ENCODE measurements at regions not wholly inside any gene's neighbourhood (a gene's known extent, or its start where the extent isn't known, plus 50 kb on each side); places are given as distances from the start of the nearest gene placed in this dataset.

DNA sequence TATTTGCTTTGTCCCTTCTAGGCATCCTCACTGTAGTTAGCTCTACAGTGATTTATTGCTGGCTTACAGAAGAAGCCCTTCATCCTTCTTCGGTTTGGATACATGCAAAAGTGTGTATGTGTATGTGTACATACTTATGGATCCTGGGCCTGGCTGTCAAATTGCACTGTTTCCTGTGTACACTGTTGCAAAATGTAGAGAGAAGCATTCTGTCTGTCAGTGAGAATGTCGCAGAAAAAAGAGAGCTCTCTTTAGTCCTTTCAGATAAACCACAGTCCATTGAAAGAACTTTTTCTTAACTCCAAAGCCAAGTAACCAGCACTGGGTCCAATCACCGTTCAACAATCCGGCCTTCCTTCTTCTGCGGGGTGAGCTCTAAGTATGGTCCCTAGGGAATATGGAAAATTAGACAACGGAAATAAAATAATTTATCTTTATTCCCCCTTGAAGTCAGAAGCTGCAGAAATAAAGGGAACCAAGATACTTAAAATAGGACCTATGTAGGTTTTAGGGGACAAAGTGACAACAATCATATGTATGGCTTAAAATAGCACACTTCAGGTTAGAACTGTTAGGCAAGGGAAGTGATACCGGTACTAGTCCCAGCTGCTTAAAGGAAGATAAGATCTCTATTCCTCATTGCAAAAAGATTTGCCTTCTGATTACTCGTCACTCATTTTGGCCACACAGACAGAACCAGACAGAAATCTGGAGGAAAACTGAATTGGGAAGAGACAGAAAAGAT is 107.0 kb downstream of the CD83 start:
- TF ChIP-seq CTCF (IDR thresholded peaks at IDR 0.05; ENCODE audit: insufficient read depth, low read length, poor library complexity, severe bottlenecking) (no peak), EZH2phosphoT487 (conservative IDR thresholded peaks at IDR 0.05; ENCODE audit: low read length) (no peak)
